22Rv1 (cell line): ENCODE measurements at regions not wholly inside any gene's neighbourhood (a gene's known extent, or its start where the extent isn't known, plus 50 kb on each side); places are given as distances from the start of the nearest gene placed in this dataset.

Experiments used
- ZFX ChIP-seq: fragments of 450-650 bp; IDR thresholded peaks from 2 replicates; pipeline ENCODE4 v1.6.1; 2017; ENCODE audit warnings: antibody characterized with exemption, borderline replicate concordance
- TF ChIP-seq, protein P1 (sequence below): fragments of 450-650 bp; IDR thresholded peaks from 2 replicates; pipeline ENCODE4 v1.5.1; 2017; ENCODE audit warnings: mild to moderate bottlenecking

DNA sequence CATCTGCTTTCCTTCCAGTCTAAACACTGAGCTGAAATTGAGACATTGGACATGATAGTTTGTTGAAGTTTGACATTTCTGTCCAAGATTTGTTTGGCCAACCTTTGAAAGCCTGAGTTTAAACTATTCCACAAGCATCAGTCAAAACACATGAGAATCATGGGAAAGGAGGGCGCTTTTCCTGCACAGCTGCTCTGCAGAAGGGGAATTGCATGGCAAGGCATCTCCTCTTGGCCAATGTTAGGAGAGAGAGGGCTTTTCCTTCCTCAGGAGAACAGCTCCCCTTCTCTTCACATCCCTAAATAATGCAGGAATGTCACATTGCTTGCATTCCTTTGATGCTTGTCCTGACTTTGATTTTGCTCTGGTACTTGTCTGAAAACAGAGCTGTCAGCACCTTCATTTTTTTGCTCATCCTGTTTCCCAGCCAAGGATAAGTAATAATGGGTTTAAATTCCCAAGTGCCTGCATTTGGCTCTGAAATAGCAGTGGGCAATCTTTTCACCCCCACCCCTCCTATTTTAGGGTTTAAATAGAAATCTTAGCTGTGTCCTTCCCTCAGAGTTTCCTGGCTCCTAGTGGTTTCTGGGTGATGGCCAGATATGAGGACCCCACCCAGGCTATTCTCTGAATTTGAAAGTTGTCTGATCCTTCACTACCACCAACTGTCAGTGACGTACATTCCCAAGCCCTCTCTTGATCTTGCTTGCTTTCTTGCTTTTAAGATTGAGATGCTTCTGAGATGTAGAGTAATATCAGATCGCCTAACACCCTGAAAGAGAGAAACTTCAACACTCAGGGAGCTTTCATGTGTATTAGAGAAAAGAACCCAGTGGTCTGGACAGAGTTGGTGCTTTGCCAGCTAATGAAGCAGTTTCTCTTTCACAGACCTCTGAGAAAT lies 75.2 kb upstream of the NPVF start:
- TF ChIP-seq, protein P1, sequence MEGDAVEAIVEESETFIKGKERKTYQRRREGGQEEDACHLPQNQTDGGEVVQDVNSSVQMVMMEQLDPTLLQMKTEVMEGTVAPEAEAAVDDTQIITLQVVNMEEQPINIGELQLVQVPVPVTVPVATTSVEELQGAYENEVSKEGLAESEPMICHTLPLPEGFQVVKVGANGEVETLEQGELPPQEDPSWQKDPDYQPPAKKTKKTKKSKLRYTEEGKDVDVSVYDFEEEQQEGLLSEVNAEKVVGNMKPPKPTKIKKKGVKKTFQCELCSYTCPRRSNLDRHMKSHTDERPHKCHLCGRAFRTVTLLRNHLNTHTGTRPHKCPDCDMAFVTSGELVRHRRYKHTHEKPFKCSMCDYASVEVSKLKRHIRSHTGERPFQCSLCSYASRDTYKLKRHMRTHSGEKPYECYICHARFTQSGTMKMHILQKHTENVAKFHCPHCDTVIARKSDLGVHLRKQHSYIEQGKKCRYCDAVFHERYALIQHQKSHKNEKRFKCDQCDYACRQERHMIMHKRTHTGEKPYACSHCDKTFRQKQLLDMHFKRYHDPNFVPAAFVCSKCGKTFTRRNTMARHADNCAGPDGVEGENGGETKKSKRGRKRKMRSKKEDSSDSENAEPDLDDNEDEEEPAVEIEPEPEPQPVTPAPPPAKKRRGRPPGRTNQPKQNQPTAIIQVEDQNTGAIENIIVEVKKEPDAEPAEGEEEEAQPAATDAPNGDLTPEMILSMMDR = no peak
- no peak for TF ChIP-seq ZFX
